A549 (cell line): ENCODE measurements at regions not wholly inside any gene's neighbourhood (a gene's known extent, or its start where the extent isn't known, plus 50 kb on each side); places are given as distances from the start of the nearest gene placed in this dataset.

ENCODE experiments used
- ATAC-seq, 2 experiments: fragments of 200-7000 bp in 1 of 2; fragments of >200 bp in 1 of 2; cut with Nextera tagmentation in 1 of 2; cut with Tn5 transposase in 1 of 2; 3 replicates each; pipeline versions ENCODE4 v1.8.0 to v1.9.1; 2018 to 2020; ENCODE audit warnings: mild to moderate bottlenecking in 1 of 2, moderate library complexity in 1 of 2
- CTCF ChIA-PET: fragments of 300-600 bp; sonication (Branson Sonifier 250); formaldehyde crosslinking; extraction: SDS; loops from one replicate; lab custom pipeline; 2021; ENCODE audit warnings: antibody characterized with exemption, inconsistent platforms; lab: Yijun Ruan, JAX
- POLR2A ChIA-PET: fragments of 350-600 bp; formaldehyde crosslinking; extraction: SDS; loops from one replicate; lab custom pipeline; 2021; ENCODE audit warnings: antibody characterized with exemption, inconsistent platforms; lab: Yijun Ruan, JAX
- DNase-seq, 2 experiments: peaks; one replicate each; pipeline versions ENCODE4 v3.0.0 to v3.0.0-alpha.2; 2011 to 2016; ENCODE audit warnings: low read depth in 1 of 2, low spot score in 1 of 2
- FAIRE-seq: peaks from 2 replicates; lab custom pipeline; 2011; peaks lifted over from hg19 to GRCh38; lab: Jason Lieb, UNC
- H3K27ac ChIP-seq, 2 experiments: fragments of >200 bp; sonication (Bioruptor Twin); formaldehyde crosslinking; 3 replicates each; pipeline ENCODE4 v1.5.1; 2016 to 2017
- H3K4me1 ChIP-seq: fragments of >200 bp; sonication (Bioruptor Twin); formaldehyde crosslinking; 3 replicates; pipeline ENCODE4 v1.6.1; 2016
- H3K4me2 ChIP-seq: fragments of >200 bp; sonication (Bioruptor Twin); formaldehyde crosslinking; 3 replicates; pipeline ENCODE4 v1.6.1; 2016
- H3K4me3 ChIP-seq: fragments of >200 bp; sonication (Bioruptor Twin); formaldehyde crosslinking; 3 replicates; pipeline ENCODE4 v1.5.1; 2016
- H3K9me3 ChIP-seq: fragments of >200 bp; sonication (Bioruptor Twin); formaldehyde crosslinking; 3 replicates; pipeline ENCODE4 v1.6.1; 2016
- BHLHE40 ChIP-seq: IDR thresholded peaks from 2 replicates; pipeline ENCODE4 v1.6.1; 2012; ENCODE audit warnings: low read depth, low read length, inconsistent platforms
- CEBPB ChIP-seq, 2 experiments: fragments of >200 bp in 1 of 2; sonication (Bioruptor Twin) in 1 of 2; formaldehyde crosslinking in 1 of 2; IDR thresholded peaks; 2 replicates each; pipeline ENCODE4 v1.6.1; 2012 to 2016
- CHD2 ChIP-seq: fragments of 150-350 bp; IDR thresholded peaks from 2 replicates; pipeline ENCODE4 v1.6.1; 2014; ENCODE audit warnings: low read length; ENCODE audit not compliant: partially characterized antibody
- FOSL2 ChIP-seq, 2 experiments: fragments of 450-650 bp in 1 of 2; fragments of >200 bp in 1 of 2; sonication (Bioruptor Twin) in 1 of 2; formaldehyde crosslinking; IDR thresholded peaks; 2 replicates each; pipeline versions ENCODE4 v1.5.0 to v1.6.1; 2016 to 2020; ENCODE audit warnings: mild to moderate bottlenecking in 1 of 2, moderate library complexity in 1 of 2
- FOXS1 ChIP-seq: fragments of 250-450 bp; sonication (Bioruptor Pico); IDR thresholded peaks from 2 replicates; pipeline ENCODE4 v1.5.0; 2020; ENCODE audit warnings: mild to moderate bottlenecking, moderate library complexity
- GATA3 ChIP-seq: IDR thresholded peaks from 2 replicates; pipeline ENCODE4 v1.6.1; 2012; ENCODE audit warnings: borderline replicate concordance
- HOXB5 ChIP-seq: fragments of 250-450 bp; sonication (Bioruptor Pico); IDR thresholded peaks from 2 replicates; pipeline ENCODE4 v1.5.0; 2020; ENCODE audit warnings: mild to moderate bottlenecking, moderate library complexity
- JUN ChIP-seq, 2 experiments: fragments of >200 bp; sonication (Bioruptor Twin); formaldehyde crosslinking; IDR thresholded peaks; 2 replicates in 1 of 2; 3 replicates in 1 of 2; pipeline ENCODE4 v1.6.1; 2016 to 2017
- MAFK ChIP-seq: fragments of 450-650 bp; IDR thresholded peaks from 2 replicates; pipeline ENCODE4 v1.6.1; 2014; ENCODE audit not compliant: partially characterized antibody
- NFE2L2 ChIP-seq: fragments of 150-350 bp; conservative IDR thresholded peaks from 2 replicates; pipeline ENCODE4 v1.6.1; 2014; ENCODE audit warnings: low read length
- PHF8 ChIP-seq: fragments of 200-600 bp; sonication (generic); IDR thresholded peaks from 2 replicates; pipeline ENCODE4 v1.6.1; 2016; ENCODE audit warnings: low read depth, mild to moderate bottlenecking, antibody characterized with exemption, moderate library complexity, borderline replicate concordance
- RARB ChIP-seq: fragments of 250-450 bp; sonication (Bioruptor Pico); IDR thresholded peaks from 2 replicates; pipeline ENCODE4 v1.8.0; 2021; ENCODE audit warnings: mild to moderate bottlenecking, moderate library complexity
- RCOR1 ChIP-seq: fragments of 150-350 bp; IDR thresholded peaks from 2 replicates; pipeline ENCODE4 v1.6.1; 2014; ENCODE audit warnings: antibody characterized with exemption, low read length, low read depth
- RFX5 ChIP-seq: fragments of 450-650 bp; IDR thresholded peaks from 2 replicates; pipeline ENCODE4 v1.7.1; 2014; ENCODE audit warnings: antibody characterized with exemption, mild to moderate bottlenecking, moderate library complexity
- RNF2 ChIP-seq: fragments of 200-600 bp; sonication (generic); IDR thresholded peaks from 2 replicates; pipeline ENCODE4 v1.6.1; 2016; ENCODE audit warnings: low read depth, mild to moderate bottlenecking, antibody characterized with exemption, moderate library complexity, borderline replicate concordance
- TP53 ChIP-seq: fragments of 250-450 bp; sonication (Bioruptor Pico); IDR thresholded peaks from 2 replicates; pipeline ENCODE4 v1.5.0; 2021; ENCODE audit warnings: mild to moderate bottlenecking, moderate library complexity
- ZC3H11A ChIP-seq: fragments of 450-650 bp; IDR thresholded peaks from 2 replicates; pipeline ENCODE4 v1.6.1; 2014; ENCODE audit warnings: antibody characterized with exemption, mild to moderate bottlenecking
- WGBS: methylation state at CpG from one replicate; pipeline ENCODE4 v1.1.6; 2017; ENCODE audit errors: missing lambda C conversion rate; 5-methylcytosine and 5-hydroxymethylcytosine counted together
- TF ChIP-seq, protein P1 (sequence below): fragments of 150-350 bp; IDR thresholded peaks from 2 replicates; pipeline ENCODE4 v1.6.1; 2014; ENCODE audit warnings: low read depth, mild to moderate bottlenecking, low read length
- TF ChIP-seq, protein P2 (sequence below): IDR thresholded peaks from 2 replicates; pipeline ENCODE4 v1.6.1; 2012
- TF ChIP-seq, protein P3 (sequence below): fragments of 250-450 bp; sonication (Bioruptor Pico); IDR thresholded peaks from 2 replicates; pipeline ENCODE4 v1.5.0; 2020; ENCODE audit warnings: low read depth, mild to moderate bottlenecking, moderate library complexity
- TF ChIP-seq, protein P4 (sequence below): fragments of >200 bp; sonication (Bioruptor Twin); formaldehyde crosslinking; IDR thresholded peaks from 3 replicates; pipeline ENCODE4 v1.5.1; 2016

DNA sequence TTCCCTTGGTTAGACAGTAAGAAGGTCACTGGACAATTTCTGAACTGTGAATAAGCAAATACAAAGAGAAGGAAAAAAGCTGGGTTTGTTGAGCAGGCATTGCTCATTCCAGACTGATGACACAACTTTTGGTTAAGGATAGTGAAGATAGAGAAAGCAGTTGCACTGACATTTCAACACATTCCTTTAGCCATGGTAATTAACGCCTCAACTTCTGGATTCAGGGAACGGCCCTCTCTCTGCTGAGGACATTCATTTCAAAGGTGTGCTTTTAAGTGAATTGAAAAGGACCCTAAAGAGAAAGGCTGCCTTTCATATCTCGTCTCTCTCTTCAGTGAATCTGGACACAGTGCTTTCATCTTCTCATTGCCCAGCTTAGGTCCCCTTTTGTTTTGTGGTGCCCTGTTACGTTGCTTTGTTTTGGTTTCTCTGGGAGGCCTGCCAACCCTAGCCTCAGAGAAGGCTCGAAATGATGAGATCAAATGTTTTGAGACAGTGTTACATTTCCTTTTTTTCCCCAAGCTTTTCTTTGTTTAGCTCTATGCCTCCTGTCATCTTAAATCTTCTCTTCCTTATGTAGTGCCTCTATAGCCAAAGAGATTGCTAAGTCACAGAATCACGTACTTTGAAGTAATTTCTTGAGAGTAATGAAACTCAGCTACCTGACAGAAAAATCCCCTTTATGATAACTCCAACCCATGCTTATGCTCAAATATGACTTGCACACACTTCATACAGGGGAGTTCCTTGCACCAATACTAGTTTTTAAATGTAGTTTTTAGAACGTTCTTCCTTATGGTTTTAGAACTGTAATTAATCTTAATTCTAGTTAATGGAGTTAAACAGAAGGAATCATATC, 94.4 kb upstream of the IFNE start (continued):
- TF ChIP-seq, protein P1, sequence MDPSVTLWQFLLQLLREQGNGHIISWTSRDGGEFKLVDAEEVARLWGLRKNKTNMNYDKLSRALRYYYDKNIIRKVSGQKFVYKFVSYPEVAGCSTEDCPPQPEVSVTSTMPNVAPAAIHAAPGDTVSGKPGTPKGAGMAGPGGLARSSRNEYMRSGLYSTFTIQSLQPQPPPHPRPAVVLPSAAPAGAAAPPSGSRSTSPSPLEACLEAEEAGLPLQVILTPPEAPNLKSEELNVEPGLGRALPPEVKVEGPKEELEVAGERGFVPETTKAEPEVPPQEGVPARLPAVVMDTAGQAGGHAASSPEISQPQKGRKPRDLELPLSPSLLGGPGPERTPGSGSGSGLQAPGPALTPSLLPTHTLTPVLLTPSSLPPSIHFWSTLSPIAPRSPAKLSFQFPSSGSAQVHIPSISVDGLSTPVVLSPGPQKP, result no peak

DNA sequence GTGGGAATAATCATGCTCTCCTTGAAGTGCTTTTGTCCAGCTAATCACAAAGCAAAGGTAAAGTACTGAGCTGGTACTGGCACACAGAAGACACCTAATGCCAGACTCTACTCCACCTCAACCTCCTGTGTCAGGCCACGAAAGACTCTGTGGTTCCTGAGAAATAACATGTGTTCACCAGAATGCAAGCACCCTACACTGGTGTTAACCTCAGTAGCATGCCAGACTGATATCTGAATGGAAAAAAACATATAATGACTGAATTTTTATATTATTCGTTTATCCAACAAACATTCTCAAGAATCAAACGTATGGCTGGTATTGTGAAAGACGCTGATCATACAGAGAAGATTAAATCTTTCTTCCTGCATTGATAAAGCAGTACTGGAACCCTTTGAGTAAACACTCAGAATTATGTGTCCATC, 97.1 kb upstream of the IFNE start:
- Histone ChIP-seq H3K9me3 (no peaks in the 10 kb centered on the region), H3K4me1 (peaks cover 86% of the 10 kb centered on the region), H3K4me2 (peak overlapping the region; percentile 96), H3K4me3 (peak overlapping the region; percentile 23; the same call in 1 of the 3 replicates), H3K27ac (peak overlapping the region; percentile 93 to 97)
- WGBS, result 2% methylated on average over 4 of the region's 4 CpGs
- ATAC-seq (peak in 1 of 2 experiments; percentile 42; a peak in 3 of 6 replicates), DNase-seq (peak in 1 of 2 experiments; percentile 63), FAIRE-seq (peak; percentile 77)
- ChIA-PET CTCF (interaction anchor here (0.6 to 1.7 kb wide), 6 partner anchors 17 to 261 kb away, joined by 3 to 5 read pairs (median 4); no protein-coding TSS in a partner anchor), POLR2A (interaction anchor here (1.0 to 5.5 kb wide), 9 partner anchors 10 to 104 kb away, joined by 3 to 21 read pairs (median 6); no protein-coding TSS in a partner anchor)
- TF ChIP-seq, protein P2, sequence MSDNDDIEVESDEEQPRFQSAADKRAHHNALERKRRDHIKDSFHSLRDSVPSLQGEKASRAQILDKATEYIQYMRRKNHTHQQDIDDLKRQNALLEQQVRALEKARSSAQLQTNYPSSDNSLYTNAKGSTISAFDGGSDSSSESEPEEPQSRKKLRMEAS, result peak; percentile 48
- TF ChIP-seq RCOR1 (no peak), CEBPB (IDR thresholded peaks at IDR 0.05) (peak; percentile 35 to 43; a peak in 2 of 4 replicates), RFX5 (no peak), GATA3 (peak; percentile 54; the same call in 1 of the 2 replicates), TP53 (no peak), FOSL2 (IDR thresholded peaks at IDR 0.05) (no peak), FOSL2 (CRISPR knock-in tag; IDR thresholded peaks at IDR 0.05) (0 out of 2 replicates have a peak, but pooled peaks have one; percentile 16), CHD2 (no peak)

DNA sequence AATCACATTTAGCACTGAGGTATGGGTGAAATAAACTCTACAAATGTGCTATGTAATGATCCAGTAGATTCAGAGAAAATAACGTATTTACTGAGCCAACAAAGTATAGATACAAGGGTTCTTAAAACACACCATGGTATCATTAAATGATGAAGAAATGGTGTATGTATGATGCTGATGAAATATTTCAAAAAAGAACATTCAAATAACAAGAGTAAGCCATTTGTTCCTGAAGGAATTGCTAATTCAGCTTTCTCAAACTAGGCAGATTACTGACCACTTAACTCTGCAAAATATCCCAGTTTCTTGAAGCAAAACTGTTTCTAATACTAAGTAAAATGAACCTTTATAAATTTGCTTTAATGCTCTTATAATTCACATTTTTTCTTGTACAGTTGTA, 97.6 kb upstream of the IFNE start:
- peak overlapping the region; percentile 23; the same call in 2 of the 3 replicates for H3K4me3 ChIP-seq
- peak overlapping the region; percentile 96 for H3K4me2 ChIP-seq
- H3K9me3 ChIP-seq, result no peaks in the 10 kb centered on the region
- no peak for ATAC-seq
- DNase-seq, result no peak
- peak; percentile 59 for FAIRE-seq
- peak overlapping the region; percentile 93 to 97 for H3K27ac ChIP-seq
- ChIA-PET POLR2A (interaction anchor here (1.1 to 5.5 kb wide), 8 partner anchors 9 to 103 kb away, joined by 3 to 21 read pairs (median 8); no protein-coding TSS in a partner anchor), CTCF (interaction anchor here (0.6 to 1.7 kb wide), 7 partner anchors 18 to 261 kb away, joined by 3 to 5 read pairs (median 3); no protein-coding TSS in a partner anchor)
- peaks cover 86% of the 10 kb centered on the region for H3K4me1 ChIP-seq
- WGBS, result 7% methylated on average over 1 of the region's 1 CpG
- TF ChIP-seq HOXB5 (CRISPR knock-in tag), result no peak
- TF ChIP-seq MAFK, result peak; percentile 73

DNA sequence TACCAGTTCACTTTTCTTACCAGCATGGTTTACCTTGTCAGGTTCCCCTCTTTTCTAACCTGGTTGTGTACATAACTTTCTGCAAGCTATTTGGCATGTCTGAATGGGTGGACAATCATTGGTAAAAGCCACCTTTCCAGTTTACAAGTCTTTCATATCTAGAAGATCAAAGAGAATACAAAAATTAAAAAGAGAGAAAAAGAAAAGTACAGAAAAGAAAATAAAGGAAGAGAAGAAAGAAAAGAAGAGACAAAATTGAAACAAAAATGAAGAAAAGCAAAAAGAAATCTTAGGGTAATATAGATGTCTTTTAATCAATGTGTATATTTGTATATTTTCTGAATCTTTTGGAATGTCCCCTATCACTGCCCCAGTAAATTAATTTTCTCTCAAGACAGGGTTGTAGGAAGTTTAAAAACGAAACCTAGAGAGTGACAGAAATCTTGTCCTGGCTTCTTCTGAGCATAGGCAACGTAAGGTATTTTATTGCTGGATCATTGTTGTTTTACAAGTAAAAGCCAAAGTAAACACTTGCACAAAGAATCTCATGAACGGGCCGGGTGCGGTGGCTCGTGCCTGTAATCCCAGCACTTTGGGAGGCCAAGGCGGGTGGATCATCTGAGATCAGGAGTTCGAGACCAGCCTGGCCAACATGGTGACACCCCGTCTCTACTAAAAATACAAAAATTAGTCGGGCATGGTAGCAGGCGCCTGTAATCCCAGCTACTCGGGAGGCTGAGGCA, 98.7 kb upstream of the IFNE start:
- Histone ChIP-seq H3K4me1 (peaks cover 86% of the 10 kb centered on the region), H3K27ac (peak overlapping the region; percentile 93 to 97), H3K4me3 (peak overlapping the region; percentile 16), H3K4me2 (peak overlapping the region; percentile 96), H3K9me3 (no peaks in the 10 kb centered on the region)
- ATAC-seq (peak in 1 of 2 experiments; percentile 55; a peak in 3 of 6 replicates), DNase-seq (peak in 1 of 2 experiments; percentile 92), FAIRE-seq (peak; percentile 85)
- ChIA-PET POLR2A (interaction anchor here (0.7 to 5.5 kb wide), 8 partner anchors 9 to 102 kb away, joined by 3 to 21 read pairs (median 8); no protein-coding TSS in a partner anchor), CTCF (interaction anchor here (0.6 to 1.6 kb wide), 8 partner anchors 7 to 146 kb away, joined by 3 to 4 read pairs (median 3); no protein-coding TSS in a partner anchor)
- 1% methylated on average over 12 of the region's 12 CpGs for WGBS
- TF ChIP-seq, protein P2, result 0 out of 2 replicates have a peak, but pooled peaks have one; percentile 41
- TF ChIP-seq ZC3H11A (no peak), RNF2 (no peak), PHF8 (no peak), FOSL2 (IDR thresholded peaks at IDR 0.05) (no peak), FOSL2 (CRISPR knock-in tag; IDR thresholded peaks at IDR 0.05) (peak; percentile 41), BHLHE40 (no peak), JUN (IDR thresholded peaks at IDR 0.05) (no peak), FOXS1 (CRISPR knock-in tag) (peak; percentile 96), MAFK (peak; percentile 84), TP53 (no peak), NFE2L2 (peak; percentile 42; the same call in 1 of the 2 replicates), HOXB5 (CRISPR knock-in tag) (peak; percentile 23; the same call in 1 of the 2 replicates), RARB (CRISPR knock-in tag) (peak; percentile 65; the same call in 1 of the 2 replicates)
- TF ChIP-seq, protein P3, sequence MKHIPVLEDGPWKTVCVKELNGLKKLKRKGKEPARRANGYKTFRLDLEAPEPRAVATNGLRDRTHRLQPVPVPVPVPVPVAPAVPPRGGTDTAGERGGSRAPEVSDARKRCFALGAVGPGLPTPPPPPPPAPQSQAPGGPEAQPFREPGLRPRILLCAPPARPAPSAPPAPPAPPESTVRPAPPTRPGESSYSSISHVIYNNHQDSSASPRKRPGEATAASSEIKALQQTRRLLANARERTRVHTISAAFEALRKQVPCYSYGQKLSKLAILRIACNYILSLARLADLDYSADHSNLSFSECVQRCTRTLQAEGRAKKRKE (CRISPR knock-in tag), result peak; percentile 20; the same call in 1 of the 2 replicates
- TF ChIP-seq, protein P4, sequence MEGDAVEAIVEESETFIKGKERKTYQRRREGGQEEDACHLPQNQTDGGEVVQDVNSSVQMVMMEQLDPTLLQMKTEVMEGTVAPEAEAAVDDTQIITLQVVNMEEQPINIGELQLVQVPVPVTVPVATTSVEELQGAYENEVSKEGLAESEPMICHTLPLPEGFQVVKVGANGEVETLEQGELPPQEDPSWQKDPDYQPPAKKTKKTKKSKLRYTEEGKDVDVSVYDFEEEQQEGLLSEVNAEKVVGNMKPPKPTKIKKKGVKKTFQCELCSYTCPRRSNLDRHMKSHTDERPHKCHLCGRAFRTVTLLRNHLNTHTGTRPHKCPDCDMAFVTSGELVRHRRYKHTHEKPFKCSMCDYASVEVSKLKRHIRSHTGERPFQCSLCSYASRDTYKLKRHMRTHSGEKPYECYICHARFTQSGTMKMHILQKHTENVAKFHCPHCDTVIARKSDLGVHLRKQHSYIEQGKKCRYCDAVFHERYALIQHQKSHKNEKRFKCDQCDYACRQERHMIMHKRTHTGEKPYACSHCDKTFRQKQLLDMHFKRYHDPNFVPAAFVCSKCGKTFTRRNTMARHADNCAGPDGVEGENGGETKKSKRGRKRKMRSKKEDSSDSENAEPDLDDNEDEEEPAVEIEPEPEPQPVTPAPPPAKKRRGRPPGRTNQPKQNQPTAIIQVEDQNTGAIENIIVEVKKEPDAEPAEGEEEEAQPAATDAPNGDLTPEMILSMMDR, result no peak
